Neural cell (in vitro differentiated cells): ENCODE measurements at regions not wholly inside any gene's neighbourhood (a gene's known extent, or its start where the extent isn't known, plus 50 kb on each side); places are given as distances from the start of the nearest gene placed in this dataset.

Experiments
- EP300 ChIP-seq: fragments of 450-650 bp; conservative IDR thresholded peaks from 2 replicates; pipeline ENCODE4 v1.6.1; 2014; ENCODE audit warnings: antibody characterized with exemption, mild to moderate bottlenecking, moderate library complexity; ENCODE audit not compliant: poor library complexity, severe bottlenecking
- EZH2 ChIP-seq: fragments of 200-600, 300-800 bp; shearing (Covaris generic), sonication (generic); IDR thresholded peaks from 2 replicates; pipeline ENCODE4 v1.6.1; 2014; ENCODE audit warnings: antibody characterized with exemption, low read length, borderline replicate concordance, mild to moderate bottlenecking; ENCODE audit not compliant: insufficient read depth, poor library complexity, severe bottlenecking
- MXI1 ChIP-seq: fragments of 450-650 bp; conservative IDR thresholded peaks from 2 replicates; pipeline ENCODE4 v1.6.1; 2014; ENCODE audit warnings: antibody characterized with exemption, mild to moderate bottlenecking; ENCODE audit not compliant: poor library complexity, severe bottlenecking
- POLR2AphosphoS5 ChIP-seq: IDR thresholded peaks from 2 replicates; pipeline ENCODE4 v1.6.1; 2012
- RAD21 ChIP-seq: fragments of 450-650 bp; conservative IDR thresholded peaks from 2 replicates; pipeline ENCODE4 v1.6.1; 2014; ENCODE audit warnings: antibody characterized with exemption, mild to moderate bottlenecking, moderate library complexity
- TF ChIP-seq, protein P1 (sequence below): fragments of 450-650 bp; IDR thresholded peaks from 2 replicates; pipeline ENCODE4 v1.5.1; 2014; ENCODE audit warnings: antibody characterized with exemption, mild to moderate bottlenecking, moderate library complexity; ENCODE audit not compliant: poor library complexity, severe bottlenecking
- TF ChIP-seq, protein P2 (sequence below): IDR thresholded peaks from 2 replicates; pipeline ENCODE4 v1.6.1; 2012; ENCODE audit warnings: borderline replicate concordance

DNA sequence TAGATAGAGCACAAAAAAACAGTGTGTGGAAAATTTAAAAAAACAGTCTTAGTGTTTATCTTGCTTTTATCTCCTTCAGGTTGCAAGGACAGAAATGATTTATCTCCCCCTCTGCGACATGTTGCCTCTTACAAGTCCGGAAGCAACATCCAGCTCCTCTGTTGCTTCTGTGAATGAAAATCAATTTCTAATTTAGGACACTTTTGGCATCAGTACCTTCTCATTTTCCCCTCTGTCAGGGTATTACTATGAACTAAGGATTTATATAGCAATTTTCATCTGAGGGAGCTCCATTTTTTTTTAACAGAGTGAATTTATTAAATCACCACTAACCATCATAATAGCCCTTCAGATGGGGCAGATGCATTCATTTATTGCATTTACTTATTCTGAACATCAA is 116.6 kb upstream of the PLXNC1 start:
- no peak for TF ChIP-seq MXI1
- no peak for TF ChIP-seq EZH2
- TF ChIP-seq, protein P1, sequence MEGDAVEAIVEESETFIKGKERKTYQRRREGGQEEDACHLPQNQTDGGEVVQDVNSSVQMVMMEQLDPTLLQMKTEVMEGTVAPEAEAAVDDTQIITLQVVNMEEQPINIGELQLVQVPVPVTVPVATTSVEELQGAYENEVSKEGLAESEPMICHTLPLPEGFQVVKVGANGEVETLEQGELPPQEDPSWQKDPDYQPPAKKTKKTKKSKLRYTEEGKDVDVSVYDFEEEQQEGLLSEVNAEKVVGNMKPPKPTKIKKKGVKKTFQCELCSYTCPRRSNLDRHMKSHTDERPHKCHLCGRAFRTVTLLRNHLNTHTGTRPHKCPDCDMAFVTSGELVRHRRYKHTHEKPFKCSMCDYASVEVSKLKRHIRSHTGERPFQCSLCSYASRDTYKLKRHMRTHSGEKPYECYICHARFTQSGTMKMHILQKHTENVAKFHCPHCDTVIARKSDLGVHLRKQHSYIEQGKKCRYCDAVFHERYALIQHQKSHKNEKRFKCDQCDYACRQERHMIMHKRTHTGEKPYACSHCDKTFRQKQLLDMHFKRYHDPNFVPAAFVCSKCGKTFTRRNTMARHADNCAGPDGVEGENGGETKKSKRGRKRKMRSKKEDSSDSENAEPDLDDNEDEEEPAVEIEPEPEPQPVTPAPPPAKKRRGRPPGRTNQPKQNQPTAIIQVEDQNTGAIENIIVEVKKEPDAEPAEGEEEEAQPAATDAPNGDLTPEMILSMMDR = no peak
- no peak for TF ChIP-seq POLR2AphosphoS5
- TF ChIP-seq RAD21 = no peak
- TF ChIP-seq EP300 = no peak
- TF ChIP-seq, protein P2, sequence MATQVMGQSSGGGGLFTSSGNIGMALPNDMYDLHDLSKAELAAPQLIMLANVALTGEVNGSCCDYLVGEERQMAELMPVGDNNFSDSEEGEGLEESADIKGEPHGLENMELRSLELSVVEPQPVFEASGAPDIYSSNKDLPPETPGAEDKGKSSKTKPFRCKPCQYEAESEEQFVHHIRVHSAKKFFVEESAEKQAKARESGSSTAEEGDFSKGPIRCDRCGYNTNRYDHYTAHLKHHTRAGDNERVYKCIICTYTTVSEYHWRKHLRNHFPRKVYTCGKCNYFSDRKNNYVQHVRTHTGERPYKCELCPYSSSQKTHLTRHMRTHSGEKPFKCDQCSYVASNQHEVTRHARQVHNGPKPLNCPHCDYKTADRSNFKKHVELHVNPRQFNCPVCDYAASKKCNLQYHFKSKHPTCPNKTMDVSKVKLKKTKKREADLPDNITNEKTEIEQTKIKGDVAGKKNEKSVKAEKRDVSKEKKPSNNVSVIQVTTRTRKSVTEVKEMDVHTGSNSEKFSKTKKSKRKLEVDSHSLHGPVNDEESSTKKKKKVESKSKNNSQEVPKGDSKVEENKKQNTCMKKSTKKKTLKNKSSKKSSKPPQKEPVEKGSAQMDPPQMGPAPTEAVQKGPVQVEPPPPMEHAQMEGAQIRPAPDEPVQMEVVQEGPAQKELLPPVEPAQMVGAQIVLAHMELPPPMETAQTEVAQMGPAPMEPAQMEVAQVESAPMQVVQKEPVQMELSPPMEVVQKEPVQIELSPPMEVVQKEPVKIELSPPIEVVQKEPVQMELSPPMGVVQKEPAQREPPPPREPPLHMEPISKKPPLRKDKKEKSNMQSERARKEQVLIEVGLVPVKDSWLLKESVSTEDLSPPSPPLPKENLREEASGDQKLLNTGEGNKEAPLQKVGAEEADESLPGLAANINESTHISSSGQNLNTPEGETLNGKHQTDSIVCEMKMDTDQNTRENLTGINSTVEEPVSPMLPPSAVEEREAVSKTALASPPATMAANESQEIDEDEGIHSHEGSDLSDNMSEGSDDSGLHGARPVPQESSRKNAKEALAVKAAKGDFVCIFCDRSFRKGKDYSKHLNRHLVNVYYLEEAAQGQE = no peak
